GM20431 (cell line): ENCODE measurements at regions not wholly inside any gene's neighbourhood (a gene's known extent, or its start where the extent isn't known, plus 50 kb on each side); places are given as distances from the start of the nearest gene placed in this dataset.
"Not testable (repeated sequence)": the region's sequence is repeated elsewhere in the genome, so short reads cannot be mapped to it uniquely, and the experiment has no call there.

ENCODE experiments used
- in situ Hi-C: fragments of 300-500 bp; cut with MseI, MboI; formaldehyde crosslinking; loops from one replicate; pipeline ENCODE4 v1.15.0; 2020; ENCODE audit warnings: low sequenced_read_pairs; ENCODE audit not compliant: unreplicated experiment

- in situ Hi-C loops: no loop called here
Observed at GRCh38 chr11:95419915-95420314, 188.9 kb upstream of the SESN3 start.

- in situ Hi-C loops: no loop called here
Observed at GRCh38 chr11:95418916-95419315, 187.9 kb upstream of the SESN3 start.

- in situ Hi-C loops: no loop called here
Observed at GRCh38 chr11:95417832-95418231, 186.8 kb upstream of the SESN3 start.

GRCh38 chr11:95415837-95416304 is 184.9 kb upstream of the SESN3 start:
- in situ Hi-C loops: no loop called here

- in situ Hi-C loops: no loop called here
Observed at GRCh38 chr11:95414217-95414616, 183.2 kb upstream of the SESN3 start.

GRCh38 chr11:95413761-95414160 is 182.8 kb upstream of the SESN3 start:
- in situ Hi-C loops: no loop called here

GRCh38 chr11:95413021-95413420 is 182.0 kb upstream of the SESN3 start:
- in situ Hi-C loops: no loop called here

- in situ Hi-C loops: no loop called here
Observed at GRCh38 chr11:95412074-95412473, 181.1 kb upstream of the SESN3 start.

- in situ Hi-C loops: not testable (repeated sequence)
Observed at GRCh38 chr11:95410707-95411106, 179.7 kb upstream of the SESN3 start.

GRCh38 chr11:95406271-95406670 is 175.3 kb upstream of the SESN3 start:
- in situ Hi-C loops: no loop called here

- in situ Hi-C loops: no loop called here
Observed at GRCh38 chr11:95404370-95404769, 173.4 kb upstream of the SESN3 start.

GRCh38 chr11:95398437-95399112 is 167.6 kb upstream of the SESN3 start:
- in situ Hi-C loops: no loop called here

- in situ Hi-C loops: no loop called here
Observed at GRCh38 chr11:95392644-95393043, 161.6 kb upstream of the SESN3 start.

- in situ Hi-C loops: no loop called here
Observed at GRCh38 chr11:95389427-95389826, 158.4 kb upstream of the SESN3 start.

GRCh38 chr11:95388086-95388485 is 157.1 kb upstream of the SESN3 start:
- in situ Hi-C loops: no loop called here

- in situ Hi-C loops: no loop called here
Observed at GRCh38 chr11:95387325-95387724, 156.3 kb upstream of the SESN3 start.

- in situ Hi-C loops: no loop called here
Observed at GRCh38 chr11:95385577-95385976, 154.6 kb upstream of the SESN3 start.

- in situ Hi-C loops: no loop called here
Observed at GRCh38 chr11:95379479-95379878, 148.5 kb upstream of the SESN3 start.

GRCh38 chr11:95378789-95379188 is 147.8 kb upstream of the SESN3 start:
- in situ Hi-C loops: no loop called here

GRCh38 chr11:95378111-95378510 is 147.1 kb upstream of the SESN3 start:
- in situ Hi-C loops: no loop called here

- in situ Hi-C loops: no loop called here
Observed at GRCh38 chr11:95375886-95376285, 144.9 kb upstream of the SESN3 start.

- in situ Hi-C loops: no loop called here
Observed at GRCh38 chr11:95375451-95375850, 144.4 kb upstream of the SESN3 start.
